HEK293T (cell line): ENCODE measurements at regions not wholly inside any gene's neighbourhood (a gene's known extent, or its start where the extent isn't known, plus 50 kb on each side); places are given as distances from the start of the nearest gene placed in this dataset.
"Not testable (repeated sequence)": the region's sequence is repeated elsewhere in the genome, so short reads cannot be mapped to it uniquely, and the experiment has no call there.

Experiments used
- FOXA1 ChIP-seq: fragments of 450-650 bp; IDR thresholded peaks from 2 replicates; pipeline ENCODE4 v1.6.1; 2016; ENCODE audit warnings: mild to moderate bottlenecking
- L3MBTL2 ChIP-seq: fragments of 450-650 bp; conservative IDR thresholded peaks from 2 replicates; pipeline ENCODE4 v1.6.1; 2016; ENCODE audit warnings: mild to moderate bottlenecking
- NFRKB ChIP-seq: fragments of 450-650 bp; IDR thresholded peaks from 2 replicates; pipeline ENCODE4 v1.6.1; 2016; ENCODE audit warnings: mild to moderate bottlenecking, moderate library complexity
- TARDBP ChIP-seq: fragments of 450-650 bp; IDR thresholded peaks from 2 replicates; pipeline ENCODE4 v1.6.1; 2016

DNA sequence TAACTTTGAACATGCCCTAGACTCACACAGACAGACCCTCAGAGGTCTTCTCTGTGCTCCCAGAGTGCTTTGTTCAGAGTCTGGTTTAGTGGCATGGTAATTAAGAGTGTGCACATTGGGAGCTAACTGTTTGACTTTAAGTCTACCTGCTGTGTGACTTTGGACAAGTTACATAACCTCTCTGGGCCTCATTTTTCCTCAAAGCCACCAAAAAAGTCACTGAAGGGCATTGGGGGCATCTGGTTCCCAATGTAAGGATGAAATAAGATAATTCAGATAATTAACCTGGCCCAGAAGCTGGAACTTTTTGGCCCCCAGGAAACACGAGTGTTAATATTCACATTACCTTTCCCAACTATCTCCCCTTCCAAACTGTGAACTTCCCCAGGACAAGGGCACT is 341.1 kb downstream of the BCL2L11 start:
- not testable (repeated sequence) for TF ChIP-seq FOXA1, TARDBP, L3MBTL2, NFRKB
